IPS-NIHi11 (cell line): ENCODE measurements at regions not wholly inside any gene's neighbourhood (a gene's known extent, or its start where the extent isn't known, plus 50 kb on each side); places are given as distances from the start of the nearest gene placed in this dataset.
"Not testable (repeated sequence)": the region's sequence is repeated elsewhere in the genome, so short reads cannot be mapped to it uniquely, and the experiment has no call there.

Experiments used
- DNase-seq: peaks from one replicate; pipeline ENCODE4 v3.0.0; 2012; ENCODE audit warnings: mixed read lengths, low spot score

GRCh38 chr7:37617406-37617805 is 66.2 kb upstream of the GPR141 start:
- not testable (repeated sequence) for DNase-seq

GRCh38 chr7:37633048-37633447 is 50.5 kb upstream of the GPR141 start:
- no peak for DNase-seq
